Hepatic stellate cell (primary cell): ENCODE measurements at regions not wholly inside any gene's neighbourhood (a gene's known extent, or its start where the extent isn't known, plus 50 kb on each side); places are given as distances from the start of the nearest gene placed in this dataset.

ENCODE experiments used
- DNase-seq: peaks from one replicate; pipeline ENCODE4 v3.0.0; 2011; ENCODE audit warnings: low spot score

GRCh38 chr2:151197184-151198108 lies 64.2 kb downstream of the RBM43 start:
- DNase-seq: no peak

- DNase-seq: no peak
Measured at GRCh38 chr2:151193576-151193975, 68.1 kb downstream of the RBM43 start.

GRCh38 chr2:151192681-151193080 lies 69.0 kb downstream of the RBM43 start:
- no peak for DNase-seq

GRCh38 chr2:151191001-151191400 lies 70.7 kb downstream of the RBM43 start:
- DNase-seq: no peak

- no peak for DNase-seq
Measured at GRCh38 chr2:151189125-151189524, 72.5 kb downstream of the RBM43 start.

- DNase-seq: no peak
Measured at GRCh38 chr2:151186011-151186410, 75.7 kb downstream of the RBM43 start.

- no peak for DNase-seq
Measured at GRCh38 chr2:151182899-151183809, 78.5 kb downstream of the RBM43 start.

- no peak for DNase-seq
Measured at GRCh38 chr2:151182396-151182795, 79.3 kb downstream of the RBM43 start.

GRCh38 chr2:151181524-151181923 lies 80.1 kb downstream of the RBM43 start:
- no peak for DNase-seq

GRCh38 chr2:151180123-151180522 lies 81.5 kb downstream of the RBM43 start:
- DNase-seq: no peak

GRCh38 chr2:151178207-151178606 lies 83.5 kb downstream of the RBM43 start:
- no peak for DNase-seq

GRCh38 chr2:151177756-151178155 lies 83.9 kb downstream of the RBM43 start:
- no peak for DNase-seq

GRCh38 chr2:151176661-151177060 lies 85.0 kb downstream of the RBM43 start:
- no peak for DNase-seq

GRCh38 chr2:151175864-151176263 lies 85.8 kb downstream of the RBM43 start:
- DNase-seq: no peak

- DNase-seq: no peak
Measured at GRCh38 chr2:151174127-151174526, 87.5 kb downstream of the RBM43 start.

GRCh38 chr2:151171186-151171585 lies 90.5 kb downstream of the RBM43 start:
- no peak for DNase-seq

GRCh38 chr2:151166410-151166809 lies 95.3 kb downstream of the RBM43 start:
- no peak for DNase-seq

GRCh38 chr2:151165105-151165684 lies 96.5 kb downstream of the RBM43 start:
- DNase-seq: no peak

- DNase-seq: no peak
Measured at GRCh38 chr2:151161821-151162551, 99.7 kb downstream of the RBM43 start.

- DNase-seq: no peak
Measured at GRCh38 chr2:151159109-151159662, 102.5 kb downstream of the RBM43 start.

- DNase-seq: no peak
Measured at GRCh38 chr2:151157000-151157735, 104.5 kb downstream of the RBM43 start.
